ENCODE measurements at regions not wholly inside any gene's neighbourhood (a gene's known extent, or its start where the extent isn't known, plus 50 kb on each side); places are given as distances from the start of the nearest gene placed in this dataset.

- no peak for TF ChIP-seq CTCF (IDR thresholded peaks at IDR 0.05; ENCODE audit: low read depth, low read length)
- DNase-seq (ENCODE audit: extremely low read depth, low read depth), result no peak
These were observed 50.3 kb downstream of the SHANK2 start for GRCh38 chr11:71201936-71202597.

GRCh38 chr11:71201231-71201630 is 51.1 kb downstream of the SHANK2 start:
- TF ChIP-seq CTCF (IDR thresholded peaks at IDR 0.05; ENCODE audit: low read depth, low read length), result no peak
- no peak for DNase-seq (ENCODE audit: extremely low read depth, low read depth)

- no peak for TF ChIP-seq CTCF (IDR thresholded peaks at IDR 0.05; ENCODE audit: low read depth, low read length)
- no peak for DNase-seq (ENCODE audit: extremely low read depth, low read depth)
These were observed 51.6 kb downstream of the SHANK2 start for GRCh38 chr11:71200761-71201160.

GRCh38 chr11:71200172-71200716 is 52.1 kb downstream of the SHANK2 start:
- no peak for DNase-seq (ENCODE audit: extremely low read depth, low read depth)
- TF ChIP-seq CTCF (IDR thresholded peaks at IDR 0.05; ENCODE audit: low read depth, low read length), result no peak

- no peak for TF ChIP-seq CTCF (IDR thresholded peaks at IDR 0.05; ENCODE audit: low read depth, low read length)
These were observed 53.1 kb downstream of the SHANK2 start for GRCh38 chr11:71199226-71199820.

GRCh38 chr11:71198823-71199165 is 53.6 kb downstream of the SHANK2 start:
- no peak for TF ChIP-seq CTCF (IDR thresholded peaks at IDR 0.05; ENCODE audit: low read depth, low read length)
- DNase-seq (ENCODE audit: extremely low read depth, low read depth), result no peak

More at GRCh38 chr11:71199226-71199820, 53.1 kb downstream of the SHANK2 start:
- no peak for DNase-seq (ENCODE audit: extremely low read depth, low read depth)

GRCh38 chr11:71198141-71198822 is 54.1 kb downstream of the SHANK2 start:
- no peak for DNase-seq (ENCODE audit: extremely low read depth, low read depth)
- TF ChIP-seq CTCF (IDR thresholded peaks at IDR 0.05; ENCODE audit: low read depth, low read length), result no peak

Data from AG09319 (cell line).